H9 (cell line): ENCODE measurements at regions not wholly inside any gene's neighbourhood (a gene's known extent, or its start where the extent isn't known, plus 50 kb on each side); places are given as distances from the start of the nearest gene placed in this dataset.
"Not testable (repeated sequence)": the region's sequence is repeated elsewhere in the genome, so short reads cannot be mapped to it uniquely, and the experiment has no call there.

Experiments
- DNase-seq: peaks from one replicate; pipeline ENCODE4 v3.0.0-alpha.2; 2017
- H2AFZ ChIP-seq: one replicate; pipeline ENCODE4 v1.6.1; 2013; ENCODE audit warnings: mild to moderate bottlenecking, low read length, control low read depth, moderate library complexity
- H2AK5ac ChIP-seq: 2 replicates; pipeline ENCODE4 v1.6.1; 2013; ENCODE audit warnings: low read length, control low read depth, mixed read lengths; ENCODE audit not compliant: insufficient read length
- H2BK120ac ChIP-seq: one replicate; pipeline ENCODE4 v1.6.1; 2013; ENCODE audit warnings: low read depth, mild to moderate bottlenecking, low read length, control low read depth, inconsistent platforms; ENCODE audit not compliant: poor library complexity, severe bottlenecking
- H2BK12ac ChIP-seq: 2 replicates; pipeline ENCODE4 v1.6.1; 2013; ENCODE audit warnings: low read length, control low read depth, mixed read lengths, low read depth; ENCODE audit not compliant: insufficient read length
- H2BK15ac ChIP-seq: 2 replicates; pipeline ENCODE4 v1.6.1; 2013; ENCODE audit warnings: low read depth, low read length, control low read depth
- H2BK20ac ChIP-seq: one replicate; pipeline ENCODE4 v1.6.1; 2013; ENCODE audit warnings: low read depth, mild to moderate bottlenecking, low read length, control low read depth, inconsistent platforms; ENCODE audit not compliant: poor library complexity, severe bottlenecking
- H2BK5ac ChIP-seq: 2 replicates; pipeline ENCODE4 v1.6.1; 2013; ENCODE audit warnings: low read length, control low read depth, mixed read lengths; ENCODE audit not compliant: insufficient read length
- H3K14ac ChIP-seq: 2 replicates; pipeline ENCODE4 v1.6.1; 2013; ENCODE audit warnings: low read length, control low read depth; ENCODE audit not compliant: insufficient read depth
- H3K18ac ChIP-seq: 2 replicates; pipeline ENCODE4 v1.6.1; 2013; ENCODE audit warnings: low read depth, mild to moderate bottlenecking, mixed read lengths, low read length, control low read depth; ENCODE audit not compliant: insufficient read length
- H3K23ac ChIP-seq: 2 replicates; pipeline ENCODE4 v1.6.1; 2013; ENCODE audit warnings: low read length, control low read depth, mixed read lengths, low read depth; ENCODE audit not compliant: insufficient read length
- H3K23me2 ChIP-seq: 2 replicates; pipeline ENCODE4 v1.6.1; 2013; ENCODE audit warnings: low read depth, mild to moderate bottlenecking, mixed read lengths, low read length, control low read depth; ENCODE audit not compliant: insufficient read length, poor library complexity, severe bottlenecking
- H3K27ac ChIP-seq: 2 replicates; pipeline ENCODE4 v1.5.1; 2013; ENCODE audit warnings: low read length, control low read depth, mixed read lengths, low read depth; ENCODE audit not compliant: insufficient read length
- H3K27me3 ChIP-seq: 2 replicates; pipeline ENCODE4 v1.6.1; 2013; ENCODE audit warnings: low read length, control low read depth, inconsistent platforms; ENCODE audit not compliant: insufficient read depth
- H3K4ac ChIP-seq: 2 replicates; pipeline ENCODE4 v1.6.1; 2013; ENCODE audit warnings: low read depth, mild to moderate bottlenecking, control low read depth, inconsistent platforms, low read length, moderate library complexity
- H3K4me1 ChIP-seq: 2 replicates; pipeline ENCODE4 v1.6.1; 2013; ENCODE audit warnings: low read length, control low read depth, inconsistent platforms; ENCODE audit not compliant: insufficient read depth
- H3K4me2 ChIP-seq: 2 replicates; pipeline ENCODE4 v1.6.1; 2013; ENCODE audit warnings: low read length, control low read depth, mixed read lengths; ENCODE audit not compliant: insufficient read length, insufficient read depth
- H3K56ac ChIP-seq: 2 replicates; pipeline ENCODE4 v1.6.1; 2013; ENCODE audit warnings: low read depth, mild to moderate bottlenecking, mixed read lengths, low read length, control low read depth; ENCODE audit not compliant: insufficient read length
- H3K79me1 ChIP-seq: 2 replicates; pipeline ENCODE4 v1.6.1; 2013; ENCODE audit warnings: low read depth, mild to moderate bottlenecking, moderate library complexity, low read length, control low read depth, inconsistent platforms; ENCODE audit not compliant: insufficient read depth, poor library complexity, severe bottlenecking
- H3K79me2 ChIP-seq: 2 replicates; pipeline ENCODE4 v1.6.1; 2013; ENCODE audit warnings: low read length, control low read depth, inconsistent platforms; ENCODE audit not compliant: insufficient read depth
- H3K9ac ChIP-seq: 2 replicates; pipeline ENCODE4 v1.6.1; 2013; ENCODE audit warnings: low read length, control low read depth, mixed read lengths; ENCODE audit not compliant: insufficient read length; ENCODE audit errors: extremely low read depth
- H3K9me3 ChIP-seq: one replicate; pipeline ENCODE4 v1.6.1; 2013; ENCODE audit warnings: low read depth, low read length, inconsistent platforms; ENCODE audit not compliant: control insufficient read depth
- H3T11ph ChIP-seq: one replicate; pipeline ENCODE4 v1.6.1; 2013; ENCODE audit warnings: mild to moderate bottlenecking, low read length, control low read depth, inconsistent platforms
- H4K20me1 ChIP-seq: one replicate; pipeline ENCODE4 v1.6.1; 2013; ENCODE audit not compliant: control insufficient read depth, insufficient read length, insufficient read depth
- H4K5ac ChIP-seq: 2 replicates; pipeline ENCODE4 v1.6.1; 2013; ENCODE audit warnings: low read depth, mild to moderate bottlenecking, mixed read lengths, low read length, control low read depth; ENCODE audit not compliant: insufficient read length
- H4K8ac ChIP-seq: replicated peaks from 2 replicates; pipeline ENCODE4 v1.6.1; 2013; ENCODE audit warnings: low read length, control low read depth, mixed read lengths, low read depth; ENCODE audit not compliant: insufficient read length
- H4K91ac ChIP-seq: 2 replicates; pipeline ENCODE4 v1.6.1; 2013; ENCODE audit warnings: low read depth, mild to moderate bottlenecking, moderate library complexity, mixed read lengths, low read length, control low read depth; ENCODE audit not compliant: insufficient read length
- H3K27ac Mint-ChIP-seq, 3 experiments: 2 replicates in 2 of 3; 3 replicates in 1 of 3; pipeline ENCODE4 v1.8.0; 2020 to 2021; ENCODE audit warnings: mixed read lengths in 3 of 3, mild to moderate bottlenecking in 1 of 3, moderate library complexity in 1 of 3
- H3K27me3 Mint-ChIP-seq: 2 replicates; pipeline ENCODE4 v1.8.0; 2021; ENCODE audit warnings: low read depth, mild to moderate bottlenecking, moderate library complexity, mixed read lengths
- H3K36me3 Mint-ChIP-seq, 3 experiments: 2 replicates in 2 of 3; 3 replicates in 1 of 3; pipeline ENCODE4 v1.8.0; 2020 to 2021; ENCODE audit warnings: low read depth in 3 of 3, mixed read lengths in 3 of 3; ENCODE audit not compliant: insufficient read depth in 1 of 3
- H3K4me1 Mint-ChIP-seq, 2 experiments: 2 replicates each; pipeline ENCODE4 v1.8.0; 2020; ENCODE audit warnings: mixed read lengths in 2 of 2
- H3K4me3 Mint-ChIP-seq, 2 experiments: 2 replicates in 1 of 2; 3 replicates in 1 of 2; pipeline ENCODE4 v1.8.0; 2020 to 2021; ENCODE audit warnings: mild to moderate bottlenecking in 2 of 2, mixed read lengths in 2 of 2, moderate library complexity in 1 of 2
- H3K9me3 Mint-ChIP-seq, 2 experiments: 2 replicates in 1 of 2; 3 replicates in 1 of 2; pipeline ENCODE4 v1.8.0; 2020; ENCODE audit warnings: mild to moderate bottlenecking in 2 of 2, mixed read lengths in 2 of 2, moderate library complexity in 1 of 2
- WGBS: extraction: QIAGEN DNeasy Blood & Tissue Kit; methylation state at CpG from one replicate; pipeline ENCODE4 v1.1.7; 2013; ENCODE audit warnings: missing lambda C conversion rate, low lambda C conversion rate, mixed read lengths; ENCODE audit not compliant: insufficient read length; ENCODE audit errors: extremely low coverage; 5-methylcytosine and 5-hydroxymethylcytosine counted together
- TF ChIP-seq, protein P1 (sequence below): fragments of 200-600 bp; sonication (generic); conservative IDR thresholded peaks from 3 replicates; pipeline ENCODE4 v1.8.0; 2021; ENCODE audit warnings: antibody characterized with exemption, mild to moderate bottlenecking

- H3T11ph ChIP-seq, result no peak overlapping the region
- H3K27me3 ChIP-seq, result no peaks in the 10 kb centered on the region
- no peak overlapping the region for H2BK12ac ChIP-seq
- H3K4me2 ChIP-seq, result no peak overlapping the region
- no peak overlapping the region for H3K4me3 Mint-ChIP-seq
- H2BK120ac ChIP-seq, result no peak overlapping the region
- H3K4me1 ChIP-seq, result no peaks in the 10 kb centered on the region
- H3K27ac Mint-ChIP-seq, result no peak overlapping the region
- no peak overlapping the region for H4K5ac ChIP-seq
- H2AK5ac ChIP-seq, result no peak overlapping the region
- H3K79me2 ChIP-seq, result no peaks in the 10 kb centered on the region
- no peaks in the 10 kb centered on the region for H3K4me1 Mint-ChIP-seq
- no peak overlapping the region for H2BK20ac ChIP-seq
- H3K9ac ChIP-seq, result no peak overlapping the region
- H2BK5ac ChIP-seq, result no peak overlapping the region
- no peak overlapping the region for H3K18ac ChIP-seq
- TF ChIP-seq, protein P1, sequence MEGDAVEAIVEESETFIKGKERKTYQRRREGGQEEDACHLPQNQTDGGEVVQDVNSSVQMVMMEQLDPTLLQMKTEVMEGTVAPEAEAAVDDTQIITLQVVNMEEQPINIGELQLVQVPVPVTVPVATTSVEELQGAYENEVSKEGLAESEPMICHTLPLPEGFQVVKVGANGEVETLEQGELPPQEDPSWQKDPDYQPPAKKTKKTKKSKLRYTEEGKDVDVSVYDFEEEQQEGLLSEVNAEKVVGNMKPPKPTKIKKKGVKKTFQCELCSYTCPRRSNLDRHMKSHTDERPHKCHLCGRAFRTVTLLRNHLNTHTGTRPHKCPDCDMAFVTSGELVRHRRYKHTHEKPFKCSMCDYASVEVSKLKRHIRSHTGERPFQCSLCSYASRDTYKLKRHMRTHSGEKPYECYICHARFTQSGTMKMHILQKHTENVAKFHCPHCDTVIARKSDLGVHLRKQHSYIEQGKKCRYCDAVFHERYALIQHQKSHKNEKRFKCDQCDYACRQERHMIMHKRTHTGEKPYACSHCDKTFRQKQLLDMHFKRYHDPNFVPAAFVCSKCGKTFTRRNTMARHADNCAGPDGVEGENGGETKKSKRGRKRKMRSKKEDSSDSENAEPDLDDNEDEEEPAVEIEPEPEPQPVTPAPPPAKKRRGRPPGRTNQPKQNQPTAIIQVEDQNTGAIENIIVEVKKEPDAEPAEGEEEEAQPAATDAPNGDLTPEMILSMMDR, result no peak
- H3K14ac ChIP-seq, result no peak overlapping the region
- no peaks in the 10 kb centered on the region for H4K20me1 ChIP-seq
- no peaks in the 10 kb centered on the region for H3K9me3 Mint-ChIP-seq
- no peaks in the 10 kb centered on the region for H3K79me1 ChIP-seq
- no peak overlapping the region for H3K27ac ChIP-seq
- WGBS, result no CpG with 5 or more reads among the region's 1 CpG
- no peaks in the 10 kb centered on the region for H3K9me3 ChIP-seq
- H4K8ac ChIP-seq, result no peak overlapping the region
- H3K4ac ChIP-seq, result no peak overlapping the region
- H4K91ac ChIP-seq, result no peak overlapping the region
- H3K56ac ChIP-seq, result no peak overlapping the region
- no peak overlapping the region for H2BK15ac ChIP-seq
- H3K27me3 Mint-ChIP-seq, result peaks cover 2% of the 10 kb centered on the region; the same call in 1 of the 2 replicates
- H3K36me3 Mint-ChIP-seq, result no peaks in the 10 kb centered on the region
- H3K23ac ChIP-seq, result no peak overlapping the region
- DNase-seq, result no peak
- no peak overlapping the region for H2AFZ ChIP-seq
- no peaks in the 10 kb centered on the region for H3K23me2 ChIP-seq
These were observed 75.6 kb upstream of the GRIN3A start for GRCh38 chr9:101814064-101814463.

- H3K4me1 Mint-ChIP-seq, H3K27ac ChIP-seq, DNase-seq, H3K4ac ChIP-seq, H3K9me3 Mint-ChIP-seq, H2BK12ac ChIP-seq, H2BK20ac ChIP-seq, H3K4me1 ChIP-seq, H2AFZ ChIP-seq, H3K9me3 ChIP-seq, H4K91ac ChIP-seq, H3T11ph ChIP-seq, H3K27me3 ChIP-seq, H4K8ac ChIP-seq, H4K20me1 ChIP-seq, H3K56ac ChIP-seq, H3K27me3 Mint-ChIP-seq, H3K27ac Mint-ChIP-seq, H4K5ac ChIP-seq, H3K23ac ChIP-seq, H3K4me3 Mint-ChIP-seq, H3K18ac ChIP-seq, H3K79me2 ChIP-seq, H3K9ac ChIP-seq, H3K79me1 ChIP-seq, H3K23me2 ChIP-seq, H3K14ac ChIP-seq, H3K4me2 ChIP-seq, H3K36me3 Mint-ChIP-seq, H2BK120ac ChIP-seq, H2BK15ac ChIP-seq, H2BK5ac ChIP-seq, H2AK5ac ChIP-seq: not testable (repeated sequence)
- WGBS, result no CpG with 5 or more reads among the region's 4 CpGs
These were observed 69.4 kb upstream of the GRIN3A start for GRCh38 chr9:101807879-101808278.
